ENCODE measurements at regions not wholly inside any gene's neighbourhood (a gene's known extent, or its start where the extent isn't known, plus 50 kb on each side); places are given as distances from the start of the nearest gene placed in this dataset.

DNA sequence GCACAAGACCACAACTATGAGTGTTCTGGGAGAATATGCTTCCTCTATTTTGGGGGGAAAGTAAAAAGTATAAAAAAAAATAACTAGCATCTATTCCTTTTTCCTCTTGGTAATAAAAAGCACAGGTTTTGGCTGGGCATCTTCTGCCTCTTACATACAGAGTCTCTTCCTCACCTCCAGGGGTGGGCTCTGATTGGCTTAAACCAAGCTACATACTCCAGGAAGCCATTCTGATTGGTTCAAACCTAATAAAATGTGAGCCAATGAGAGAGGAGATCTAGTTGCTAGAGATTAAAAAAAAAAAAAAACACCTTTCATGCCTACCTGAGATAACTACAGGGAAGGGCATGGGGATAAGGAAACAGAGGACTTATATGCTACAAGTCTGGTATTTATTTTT, 365.9 kb upstream of the ERCC4 start:
- TF ChIP-seq, protein P1, sequence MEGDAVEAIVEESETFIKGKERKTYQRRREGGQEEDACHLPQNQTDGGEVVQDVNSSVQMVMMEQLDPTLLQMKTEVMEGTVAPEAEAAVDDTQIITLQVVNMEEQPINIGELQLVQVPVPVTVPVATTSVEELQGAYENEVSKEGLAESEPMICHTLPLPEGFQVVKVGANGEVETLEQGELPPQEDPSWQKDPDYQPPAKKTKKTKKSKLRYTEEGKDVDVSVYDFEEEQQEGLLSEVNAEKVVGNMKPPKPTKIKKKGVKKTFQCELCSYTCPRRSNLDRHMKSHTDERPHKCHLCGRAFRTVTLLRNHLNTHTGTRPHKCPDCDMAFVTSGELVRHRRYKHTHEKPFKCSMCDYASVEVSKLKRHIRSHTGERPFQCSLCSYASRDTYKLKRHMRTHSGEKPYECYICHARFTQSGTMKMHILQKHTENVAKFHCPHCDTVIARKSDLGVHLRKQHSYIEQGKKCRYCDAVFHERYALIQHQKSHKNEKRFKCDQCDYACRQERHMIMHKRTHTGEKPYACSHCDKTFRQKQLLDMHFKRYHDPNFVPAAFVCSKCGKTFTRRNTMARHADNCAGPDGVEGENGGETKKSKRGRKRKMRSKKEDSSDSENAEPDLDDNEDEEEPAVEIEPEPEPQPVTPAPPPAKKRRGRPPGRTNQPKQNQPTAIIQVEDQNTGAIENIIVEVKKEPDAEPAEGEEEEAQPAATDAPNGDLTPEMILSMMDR (IDR thresholded peaks at IDR 0.05), result no peak
- no peak for TF ChIP-seq POLR2A (IDR thresholded peaks at IDR 0.05)
